ENCODE measurements at regions not wholly inside any gene's neighbourhood (a gene's known extent, or its start where the extent isn't known, plus 50 kb on each side); places are given as distances from the start of the nearest gene placed in this dataset.

DNA sequence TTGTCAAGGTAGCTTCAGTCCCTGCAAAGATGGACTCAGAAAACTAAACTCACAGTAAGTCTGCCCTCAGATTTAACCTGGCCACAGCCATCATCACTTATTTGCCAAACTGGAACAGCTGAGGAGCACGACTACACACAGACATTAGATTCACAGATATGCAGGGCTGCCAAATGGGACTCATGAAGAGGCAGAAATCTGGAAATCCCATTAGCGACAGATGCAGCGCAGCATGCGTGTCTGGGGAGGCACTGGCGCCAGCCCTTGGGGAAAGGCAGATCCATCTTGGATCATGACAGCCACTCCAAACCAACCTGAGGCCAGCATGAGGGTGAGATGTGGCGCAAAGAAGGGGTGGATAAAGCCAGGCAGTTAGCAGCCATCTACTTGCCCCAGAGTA is 160.7 kb upstream of the TSC22D2 start:
- H3K27ac ChIP-seq = no peak overlapping the region
- peaks cover 14 to 21% of the 10 kb centered on the region in 2 donors for H3K4me1 ChIP-seq (ENCODE audit: control insufficient read depth in 1 of 2, low read depth in 2 of 2)
- H3K4me3 ChIP-seq = no peak overlapping the region
- no peaks in the 10 kb centered on the region for H3K9me3 ChIP-seq
- TF ChIP-seq, protein P1, sequence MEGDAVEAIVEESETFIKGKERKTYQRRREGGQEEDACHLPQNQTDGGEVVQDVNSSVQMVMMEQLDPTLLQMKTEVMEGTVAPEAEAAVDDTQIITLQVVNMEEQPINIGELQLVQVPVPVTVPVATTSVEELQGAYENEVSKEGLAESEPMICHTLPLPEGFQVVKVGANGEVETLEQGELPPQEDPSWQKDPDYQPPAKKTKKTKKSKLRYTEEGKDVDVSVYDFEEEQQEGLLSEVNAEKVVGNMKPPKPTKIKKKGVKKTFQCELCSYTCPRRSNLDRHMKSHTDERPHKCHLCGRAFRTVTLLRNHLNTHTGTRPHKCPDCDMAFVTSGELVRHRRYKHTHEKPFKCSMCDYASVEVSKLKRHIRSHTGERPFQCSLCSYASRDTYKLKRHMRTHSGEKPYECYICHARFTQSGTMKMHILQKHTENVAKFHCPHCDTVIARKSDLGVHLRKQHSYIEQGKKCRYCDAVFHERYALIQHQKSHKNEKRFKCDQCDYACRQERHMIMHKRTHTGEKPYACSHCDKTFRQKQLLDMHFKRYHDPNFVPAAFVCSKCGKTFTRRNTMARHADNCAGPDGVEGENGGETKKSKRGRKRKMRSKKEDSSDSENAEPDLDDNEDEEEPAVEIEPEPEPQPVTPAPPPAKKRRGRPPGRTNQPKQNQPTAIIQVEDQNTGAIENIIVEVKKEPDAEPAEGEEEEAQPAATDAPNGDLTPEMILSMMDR (IDR thresholded peaks at IDR 0.05) = no peak
- DNase-seq (ENCODE audit: low spot score) = no peak
- no peaks in the 10 kb centered on the region for H3K36me3 ChIP-seq
- no peaks in the 10 kb centered on the region for H3K27me3 ChIP-seq (replicated peaks; ENCODE audit: insufficient read depth)
- ATAC-seq (ENCODE audit: insufficient number of reproducible peaks, low FRiP score, low read depth) = no peak

DNA sequence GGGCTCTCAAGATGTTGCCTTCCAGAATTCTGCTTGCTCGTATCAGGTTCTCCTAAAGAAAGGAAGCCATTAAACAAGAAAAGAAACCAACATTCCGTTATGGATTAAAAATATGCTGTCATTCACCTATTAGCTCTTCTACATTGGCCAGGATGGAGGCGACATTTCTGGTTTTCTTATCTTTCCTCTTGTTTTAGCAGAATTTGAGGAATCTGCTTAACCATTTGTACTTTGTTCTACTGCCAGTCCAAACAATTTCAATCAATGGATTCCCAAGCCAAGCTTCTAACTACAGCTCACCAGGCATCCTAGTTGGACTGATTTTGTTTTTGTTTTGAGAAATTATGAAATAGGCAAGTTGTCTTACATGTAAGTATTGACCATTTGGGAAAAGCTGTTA is 164.6 kb upstream of the TSC22D2 start:
- H3K36me3 ChIP-seq = no peaks in the 10 kb centered on the region
- DNase-seq (ENCODE audit: low spot score) = no peak
- H3K27ac ChIP-seq = no peak overlapping the region
- no peak overlapping the region for H3K4me3 ChIP-seq
- H3K4me1 ChIP-seq (ENCODE audit: control insufficient read depth in 1 of 2, low read depth in 2 of 2) = peaks cover 7 to 8% of the 10 kb centered on the region in 2 donors
- no peaks in the 10 kb centered on the region for H3K9me3 ChIP-seq
- ATAC-seq (ENCODE audit: insufficient number of reproducible peaks, low FRiP score, low read depth) = no peak
- TF ChIP-seq, protein P1 (IDR thresholded peaks at IDR 0.05) = no peak
- no peaks in the 10 kb centered on the region for H3K27me3 ChIP-seq (replicated peaks; ENCODE audit: insufficient read depth)

DNA sequence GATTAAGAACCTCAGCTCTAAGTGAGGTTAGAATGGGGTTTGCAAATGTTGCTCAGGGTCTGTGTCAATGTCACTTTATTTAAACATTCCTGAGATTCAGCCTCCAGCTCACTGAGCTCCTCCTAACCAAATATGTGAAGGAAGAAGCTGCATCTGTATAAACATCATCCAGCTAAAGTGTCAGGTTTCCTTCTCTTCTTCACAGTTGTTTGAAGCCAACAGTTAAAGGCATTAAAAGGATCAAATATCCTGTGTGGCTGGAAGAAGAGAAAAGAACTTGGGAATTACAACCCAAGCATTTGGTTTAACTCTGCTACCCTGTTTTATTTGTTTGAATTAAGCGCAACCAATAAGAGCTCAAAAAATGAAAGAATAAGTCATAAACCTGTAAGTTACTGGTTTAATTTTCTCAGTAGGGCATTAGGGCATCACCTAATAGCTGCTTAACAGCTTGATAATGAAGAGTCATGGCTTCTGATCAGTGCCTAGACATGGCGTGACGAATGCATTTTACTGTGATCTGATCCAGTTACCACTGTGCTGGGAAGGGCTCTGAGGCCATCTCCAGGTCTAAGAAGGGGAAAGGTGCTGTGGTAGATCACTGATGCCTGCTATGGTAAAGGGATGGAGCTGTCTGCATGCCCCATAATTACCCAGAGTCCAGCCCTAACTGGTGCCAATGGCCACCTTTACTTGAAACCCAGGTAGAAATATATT is 165.7 kb upstream of the TSC22D2 start:
- no peak overlapping the region for H3K4me3 ChIP-seq
- no peak overlapping the region for H3K27ac ChIP-seq
- no peaks in the 10 kb centered on the region for H3K36me3 ChIP-seq
- H3K4me1 ChIP-seq (ENCODE audit: control insufficient read depth in 1 of 2, low read depth in 2 of 2) = peaks cover 18 to 19% of the 10 kb centered on the region in 2 donors
- H3K27me3 ChIP-seq (replicated peaks; ENCODE audit: insufficient read depth) = no peaks in the 10 kb centered on the region
- H3K9me3 ChIP-seq = no peaks in the 10 kb centered on the region
- no peak for DNase-seq (ENCODE audit: low spot score)
- TF ChIP-seq, protein P1 (IDR thresholded peaks at IDR 0.05) = no peak
- ATAC-seq (ENCODE audit: insufficient number of reproducible peaks, low FRiP score, low read depth) = no peak

DNA sequence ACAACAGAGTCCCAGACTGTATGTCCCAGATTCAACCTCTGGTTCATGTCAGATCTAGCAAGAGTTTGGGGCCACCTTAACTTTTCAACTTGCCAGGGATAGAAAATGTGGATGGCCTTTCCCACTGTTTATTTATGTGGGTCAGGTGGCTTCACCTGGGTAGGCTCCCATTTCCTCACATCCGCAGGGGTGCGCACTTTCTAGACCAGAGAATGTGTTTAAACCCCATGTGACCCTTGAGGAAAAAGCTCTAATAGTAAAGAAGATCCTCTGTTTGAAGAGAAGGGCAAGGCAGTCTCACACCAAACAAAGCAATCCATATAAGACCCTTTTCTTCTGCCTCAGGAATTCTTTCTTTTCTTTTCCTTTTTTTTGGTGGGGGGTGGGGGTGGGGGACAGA is 167.2 kb upstream of the TSC22D2 start:
- TF ChIP-seq, protein P1 (IDR thresholded peaks at IDR 0.05) = no peak
- Histone ChIP-seq H3K4me1 (ENCODE audit: control insufficient read depth in 1 of 2, low read depth in 2 of 2) (peaks cover 32 to 33% of the 10 kb centered on the region in 2 donors), H3K4me3 (no peak overlapping the region), H3K9me3 (no peaks in the 10 kb centered on the region), H3K27me3 (replicated peaks; ENCODE audit: insufficient read depth) (no peaks in the 10 kb centered on the region), H3K36me3 (no peaks in the 10 kb centered on the region), H3K27ac (no peak overlapping the region)
- DNase-seq (ENCODE audit: low spot score) (no peak), ATAC-seq (ENCODE audit: insufficient number of reproducible peaks, low FRiP score, low read depth) (no peak)

DNA sequence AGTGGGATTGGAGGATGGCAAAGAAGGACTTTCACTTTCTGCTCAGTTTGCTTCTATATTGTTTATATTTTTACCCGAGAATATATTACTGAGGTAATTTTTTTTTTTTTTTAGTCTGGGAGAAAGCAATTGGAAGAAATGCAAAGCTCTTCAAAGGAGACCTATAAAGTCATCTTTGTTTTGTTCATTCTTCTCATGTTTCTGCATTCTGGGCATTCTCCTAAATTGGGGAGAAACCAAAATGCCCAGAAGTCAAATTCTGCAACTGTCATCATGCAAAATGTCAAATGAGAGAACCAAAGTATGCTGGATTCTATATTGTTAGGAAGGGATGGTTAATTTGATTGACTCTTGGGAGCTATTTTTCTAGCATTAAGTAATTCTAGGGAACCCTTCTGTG is 168.3 kb upstream of the TSC22D2 start:
- H3K36me3 ChIP-seq = no peaks in the 10 kb centered on the region
- no peaks in the 10 kb centered on the region for H3K9me3 ChIP-seq
- no peak for ATAC-seq (ENCODE audit: insufficient number of reproducible peaks, low FRiP score, low read depth)
- TF ChIP-seq, protein P1 (IDR thresholded peaks at IDR 0.05) = no peak
- H3K27me3 ChIP-seq (replicated peaks; ENCODE audit: insufficient read depth) = no peaks in the 10 kb centered on the region
- no peak for DNase-seq (ENCODE audit: low spot score)
- H3K4me1 ChIP-seq (ENCODE audit: control insufficient read depth in 1 of 2, low read depth in 2 of 2) = peaks cover 32 to 42% of the 10 kb centered on the region in 2 donors
- no peak overlapping the region for H3K4me3 ChIP-seq
- no peak overlapping the region for H3K27ac ChIP-seq
